ENCODE measurements at regions not wholly inside any gene's neighbourhood (a gene's known extent, or its start where the extent isn't known, plus 50 kb on each side); places are given as distances from the start of the nearest gene placed in this dataset.

GRCh38 chr9:82404196-82404870 lies 415.8 kb downstream of the SPATA31D1 start:
- no peaks in the 10 kb centered on the region for H3K36me3 ChIP-seq (ENCODE audit: insufficient read depth, low read length)
- no peak for TF ChIP-seq EZH2 (IDR thresholded peaks at IDR 0.05; ENCODE audit: borderline replicate concordance, low read depth, low read length, severe bottlenecking)
- TF ChIP-seq, protein P1, sequence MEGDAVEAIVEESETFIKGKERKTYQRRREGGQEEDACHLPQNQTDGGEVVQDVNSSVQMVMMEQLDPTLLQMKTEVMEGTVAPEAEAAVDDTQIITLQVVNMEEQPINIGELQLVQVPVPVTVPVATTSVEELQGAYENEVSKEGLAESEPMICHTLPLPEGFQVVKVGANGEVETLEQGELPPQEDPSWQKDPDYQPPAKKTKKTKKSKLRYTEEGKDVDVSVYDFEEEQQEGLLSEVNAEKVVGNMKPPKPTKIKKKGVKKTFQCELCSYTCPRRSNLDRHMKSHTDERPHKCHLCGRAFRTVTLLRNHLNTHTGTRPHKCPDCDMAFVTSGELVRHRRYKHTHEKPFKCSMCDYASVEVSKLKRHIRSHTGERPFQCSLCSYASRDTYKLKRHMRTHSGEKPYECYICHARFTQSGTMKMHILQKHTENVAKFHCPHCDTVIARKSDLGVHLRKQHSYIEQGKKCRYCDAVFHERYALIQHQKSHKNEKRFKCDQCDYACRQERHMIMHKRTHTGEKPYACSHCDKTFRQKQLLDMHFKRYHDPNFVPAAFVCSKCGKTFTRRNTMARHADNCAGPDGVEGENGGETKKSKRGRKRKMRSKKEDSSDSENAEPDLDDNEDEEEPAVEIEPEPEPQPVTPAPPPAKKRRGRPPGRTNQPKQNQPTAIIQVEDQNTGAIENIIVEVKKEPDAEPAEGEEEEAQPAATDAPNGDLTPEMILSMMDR (IDR thresholded peaks at IDR 0.05; ENCODE audit: borderline replicate concordance, extremely low read depth, low read length, poor library complexity, severe bottlenecking) = no peak
- H3K4me1 ChIP-seq (ENCODE audit: insufficient read depth, low read length) = no peaks in the 10 kb centered on the region
- no peak overlapping the region for H3K9ac ChIP-seq (ENCODE audit: low read depth, low read length)
- no peaks in the 10 kb centered on the region for H4K20me1 ChIP-seq (ENCODE audit: insufficient read depth, low read length)
- no peaks in the 10 kb centered on the region for H3K27me3 ChIP-seq (ENCODE audit: insufficient read depth, low read length, poor library complexity)
- no peak for ATAC-seq (ENCODE audit: insufficient read depth, low read depth)
- no peak overlapping the region for H3K4me3 ChIP-seq (ENCODE audit: low read depth in 1 of 2, low read length in 2 of 2)
- H3K4me2 ChIP-seq (ENCODE audit: insufficient read depth, low read length) = no peak overlapping the region
- H3K27ac ChIP-seq (ENCODE audit: low read length) = no peak overlapping the region
- no peak for DNase-seq
- no peaks in the 10 kb centered on the region for H3K9me3 ChIP-seq (ENCODE audit: insufficient read depth, low read length, severe bottlenecking)
- H3K79me2 ChIP-seq (ENCODE audit: insufficient read depth, low read length) = no peaks in the 10 kb centered on the region
- no peak overlapping the region for H2AFZ ChIP-seq (ENCODE audit: low read depth, low read length)

GRCh38 chr9:82404881-82405280 lies 416.3 kb downstream of the SPATA31D1 start:
- no peaks in the 10 kb centered on the region for H3K79me2 ChIP-seq (ENCODE audit: insufficient read depth, low read length)
- no peak overlapping the region for H3K4me2 ChIP-seq (ENCODE audit: insufficient read depth, low read length)
- H3K36me3 ChIP-seq (ENCODE audit: insufficient read depth, low read length) = no peaks in the 10 kb centered on the region
- H3K27ac ChIP-seq (ENCODE audit: low read length) = no peak overlapping the region
- no peak overlapping the region for H3K4me3 ChIP-seq (ENCODE audit: low read depth in 1 of 2, low read length in 2 of 2)
- no peak for ATAC-seq (ENCODE audit: insufficient read depth, low read depth)
- H2AFZ ChIP-seq (ENCODE audit: low read depth, low read length) = no peak overlapping the region
- TF ChIP-seq EZH2 (IDR thresholded peaks at IDR 0.05; ENCODE audit: borderline replicate concordance, low read depth, low read length, severe bottlenecking) = no peak
- TF ChIP-seq, protein P1 (IDR thresholded peaks at IDR 0.05; ENCODE audit: borderline replicate concordance, extremely low read depth, low read length, poor library complexity, severe bottlenecking) = no peak
- no peak overlapping the region for H3K9ac ChIP-seq (ENCODE audit: low read depth, low read length)
- no peaks in the 10 kb centered on the region for H3K27me3 ChIP-seq (ENCODE audit: insufficient read depth, low read length, poor library complexity)
- DNase-seq = no peak
- H3K4me1 ChIP-seq (ENCODE audit: insufficient read depth, low read length) = no peaks in the 10 kb centered on the region
- no peaks in the 10 kb centered on the region for H4K20me1 ChIP-seq (ENCODE audit: insufficient read depth, low read length)
- no peaks in the 10 kb centered on the region for H3K9me3 ChIP-seq (ENCODE audit: insufficient read depth, low read length, severe bottlenecking)

GRCh38 chr9:82406456-82407085 lies 418.0 kb downstream of the SPATA31D1 start:
- no peak overlapping the region for H3K4me3 ChIP-seq (ENCODE audit: low read depth in 1 of 2, low read length in 2 of 2)
- no peaks in the 10 kb centered on the region for H3K79me2 ChIP-seq (ENCODE audit: insufficient read depth, low read length)
- no peaks in the 10 kb centered on the region for H3K36me3 ChIP-seq (ENCODE audit: insufficient read depth, low read length)
- H3K27me3 ChIP-seq (ENCODE audit: insufficient read depth, low read length, poor library complexity) = no peaks in the 10 kb centered on the region
- no peak overlapping the region for H3K27ac ChIP-seq (ENCODE audit: low read length)
- ATAC-seq (ENCODE audit: insufficient read depth, low read depth) (no peak), DNase-seq (no peak)
- no peaks in the 10 kb centered on the region for H3K4me1 ChIP-seq (ENCODE audit: insufficient read depth, low read length)
- H3K9me3 ChIP-seq (ENCODE audit: insufficient read depth, low read length, severe bottlenecking) = no peaks in the 10 kb centered on the region
- H3K9ac ChIP-seq (ENCODE audit: low read depth, low read length) = no peak overlapping the region
- H4K20me1 ChIP-seq (ENCODE audit: insufficient read depth, low read length) = no peaks in the 10 kb centered on the region
- no peak overlapping the region for H3K4me2 ChIP-seq (ENCODE audit: insufficient read depth, low read length)
- no peak for TF ChIP-seq EZH2 (IDR thresholded peaks at IDR 0.05; ENCODE audit: borderline replicate concordance, low read depth, low read length, severe bottlenecking)
- TF ChIP-seq, protein P1 (IDR thresholded peaks at IDR 0.05; ENCODE audit: borderline replicate concordance, extremely low read depth, low read length, poor library complexity, severe bottlenecking) = no peak
- H2AFZ ChIP-seq (ENCODE audit: low read depth, low read length) = no peak overlapping the region
